Hematopoietic multipotent progenitor cell treated with erythropoietin and hydrocortisone succinate and interleukin-3 and kit ligand, for 8 days (in vitro differentiated cells): ENCODE measurements at regions not wholly inside any gene's neighbourhood (a gene's known extent, or its start where the extent isn't known, plus 50 kb on each side); places are given as distances from the start of the nearest gene placed in this dataset.

Experiments
- DNase-seq: peaks from one replicate; pipeline ENCODE4 v3.0.0-alpha.2; 2015

- no peak for DNase-seq
Measured at GRCh38 chr3:152155246-152156020, 113.3 kb upstream of the MBNL1 start.

GRCh38 chr3:152156880-152157279 is 111.8 kb upstream of the MBNL1 start:
- no peak for DNase-seq

GRCh38 chr3:152157337-152157736 is 111.4 kb upstream of the MBNL1 start:
- DNase-seq: no peak

DNA sequence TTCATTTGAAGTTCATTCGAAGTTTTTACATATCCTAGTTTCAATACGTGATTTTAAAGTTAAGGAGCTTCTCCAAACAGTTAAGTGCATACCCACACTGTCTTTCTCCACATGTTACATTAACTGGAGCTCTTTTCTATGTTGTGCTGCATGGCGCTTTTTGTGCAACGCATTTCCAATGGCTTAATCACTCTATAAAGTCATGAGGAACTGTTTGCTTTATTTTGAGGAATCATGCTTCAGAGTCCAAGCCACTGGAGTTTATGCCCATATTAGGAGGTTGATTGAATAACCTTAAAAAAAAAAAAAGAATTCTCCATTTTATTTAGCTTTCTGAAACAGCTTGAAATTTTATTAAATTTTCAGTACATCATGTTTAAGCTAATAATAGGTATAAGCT is 109.4 kb upstream of the MBNL1 start:
- DNase-seq: no peak

GRCh38 chr3:152160350-152161011 is 108.2 kb upstream of the MBNL1 start:
- no peak for DNase-seq

GRCh38 chr3:152172460-152172859 is 96.3 kb upstream of the MBNL1 start:
- no peak for DNase-seq

GRCh38 chr3:152173627-152174026 is 95.1 kb upstream of the MBNL1 start:
- DNase-seq: no peak

DNA sequence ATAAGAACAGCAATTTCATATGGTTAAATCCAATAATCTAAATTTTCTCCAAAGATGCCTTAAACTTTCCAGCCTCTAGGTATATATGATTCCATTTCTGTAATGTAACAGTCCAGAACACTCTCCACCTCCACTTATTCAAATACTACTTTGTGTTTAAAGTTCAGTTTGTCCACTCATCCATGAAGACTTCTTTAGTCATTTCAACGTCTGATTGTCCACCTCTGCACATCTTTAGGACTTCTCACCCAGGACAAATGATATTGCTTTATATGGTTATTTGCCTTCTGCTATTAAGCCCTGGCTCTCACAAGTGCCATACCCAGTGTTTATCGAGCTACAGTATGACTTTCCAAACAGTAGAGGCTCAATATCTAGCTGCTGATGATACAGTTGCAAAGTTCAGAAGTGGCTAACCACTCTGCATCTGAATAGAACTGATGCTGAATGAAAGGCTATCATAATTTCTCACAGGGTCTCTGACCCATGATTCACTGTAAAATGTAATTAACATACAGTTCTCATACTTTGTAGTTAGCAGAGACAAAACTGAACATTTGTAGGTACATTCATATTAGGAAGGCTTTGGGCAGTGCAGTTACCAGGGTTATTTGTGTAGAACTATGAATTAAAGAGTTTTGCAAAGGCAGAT is 93.7 kb upstream of the MBNL1 start:
- DNase-seq: no peak

- no peak for DNase-seq
Measured at GRCh38 chr3:152175528-152175889, 93.2 kb upstream of the MBNL1 start.

GRCh38 chr3:152176241-152176640 is 92.5 kb upstream of the MBNL1 start:
- DNase-seq: no peak

GRCh38 chr3:152176998-152177397 is 91.7 kb upstream of the MBNL1 start:
- DNase-seq: no peak

- no peak for DNase-seq
Measured at GRCh38 chr3:152177757-152178156, 91.0 kb upstream of the MBNL1 start.

- DNase-seq: peak; percentile 88
Measured at GRCh38 chr3:152183473-152183872, 85.3 kb upstream of the MBNL1 start.

GRCh38 chr3:152184971-152185686 is 83.6 kb upstream of the MBNL1 start:
- DNase-seq: no peak

DNA sequence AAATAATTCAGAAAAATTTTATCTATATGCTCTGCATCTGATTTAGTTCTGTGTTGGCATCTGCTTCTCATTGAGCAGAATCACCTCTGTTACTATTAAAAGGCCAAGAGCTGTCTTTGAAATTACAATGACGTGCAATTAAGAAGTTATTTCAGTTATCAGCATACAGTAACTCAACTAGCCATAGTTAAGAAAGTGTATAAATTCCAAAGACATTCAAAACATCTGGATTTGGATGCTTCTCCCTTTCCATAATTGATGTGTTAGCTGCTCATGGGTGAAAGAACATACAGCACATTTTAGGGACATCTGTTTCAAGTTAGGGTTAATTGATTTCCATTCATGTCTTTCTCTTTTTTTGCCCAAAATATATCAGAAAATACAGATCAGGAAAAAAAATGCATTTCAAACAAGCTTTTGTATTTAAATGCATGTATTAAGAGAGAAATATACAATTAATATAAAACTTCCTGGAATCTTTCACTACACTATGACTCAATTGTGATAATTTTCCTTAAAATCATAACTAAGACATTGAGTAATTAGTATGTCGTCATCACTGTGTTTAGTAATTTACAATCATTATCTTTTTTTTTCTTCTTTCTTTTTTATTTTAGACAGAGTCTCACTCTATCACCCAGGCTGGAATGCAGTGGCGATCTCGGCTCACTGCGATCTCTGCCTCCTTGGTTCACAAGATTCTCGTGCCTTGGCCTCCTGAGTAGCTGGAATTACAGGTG is 82.7 kb upstream of the MBNL1 start:
- DNase-seq: no peak

DNA sequence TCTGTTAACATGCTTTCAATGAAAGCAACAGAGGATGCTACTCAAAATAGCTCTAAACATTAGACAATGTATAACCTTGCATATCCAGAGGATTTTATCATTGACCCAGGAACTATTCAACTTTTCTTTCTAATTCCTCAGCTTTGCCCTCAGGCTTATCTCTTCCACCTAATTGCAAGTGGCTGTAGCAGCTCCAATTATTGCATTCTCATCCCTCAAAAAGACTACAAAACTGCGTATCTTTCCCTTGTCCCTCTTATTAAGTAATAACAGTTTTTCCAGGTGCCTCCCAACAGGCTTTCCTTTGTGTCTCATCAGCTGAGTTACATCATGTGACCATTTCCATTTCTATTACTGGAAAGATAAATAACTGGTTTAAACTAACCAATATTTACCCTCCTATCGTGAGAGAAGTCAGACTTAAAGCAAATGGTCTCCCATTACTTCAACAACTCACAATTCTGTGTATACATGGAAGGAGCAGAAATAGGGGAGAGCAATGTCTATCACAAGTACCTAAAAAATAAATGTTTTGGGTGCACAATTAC is 78.0 kb upstream of the MBNL1 start:
- DNase-seq: peak; percentile 24

GRCh38 chr3:152192050-152192449 is 76.7 kb upstream of the MBNL1 start:
- peak; percentile 56 for DNase-seq

GRCh38 chr3:152192936-152193672 is 75.6 kb upstream of the MBNL1 start:
- no peak for DNase-seq

DNA sequence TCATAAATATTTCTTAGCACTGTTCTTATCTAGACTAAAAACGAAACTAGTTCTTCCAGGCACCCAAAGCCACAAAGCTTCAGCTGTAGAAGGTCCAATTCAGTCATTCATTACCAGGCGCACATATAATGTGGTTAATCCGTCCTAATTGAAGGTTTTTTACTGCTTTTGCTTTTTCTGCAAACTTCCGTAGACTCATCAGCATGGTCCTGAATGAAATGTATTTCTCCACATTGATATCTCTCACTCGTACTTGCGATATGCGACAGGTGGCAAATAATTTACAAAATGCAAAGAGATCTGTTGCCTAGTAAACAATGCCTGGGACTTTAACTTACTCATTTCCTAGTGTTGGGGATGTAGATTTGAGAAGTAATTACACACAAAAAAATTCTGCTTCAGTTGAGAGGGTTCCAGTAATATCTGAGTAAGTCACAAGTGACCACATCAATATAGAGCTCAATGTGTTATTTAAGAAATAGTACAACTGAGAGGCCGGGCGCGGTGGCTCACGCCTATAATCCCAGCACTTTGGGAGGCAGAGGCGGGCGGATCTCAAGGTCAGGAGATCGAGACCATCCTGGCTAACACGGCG is 75.0 kb upstream of the MBNL1 start:
- DNase-seq: peak; percentile 64

DNA sequence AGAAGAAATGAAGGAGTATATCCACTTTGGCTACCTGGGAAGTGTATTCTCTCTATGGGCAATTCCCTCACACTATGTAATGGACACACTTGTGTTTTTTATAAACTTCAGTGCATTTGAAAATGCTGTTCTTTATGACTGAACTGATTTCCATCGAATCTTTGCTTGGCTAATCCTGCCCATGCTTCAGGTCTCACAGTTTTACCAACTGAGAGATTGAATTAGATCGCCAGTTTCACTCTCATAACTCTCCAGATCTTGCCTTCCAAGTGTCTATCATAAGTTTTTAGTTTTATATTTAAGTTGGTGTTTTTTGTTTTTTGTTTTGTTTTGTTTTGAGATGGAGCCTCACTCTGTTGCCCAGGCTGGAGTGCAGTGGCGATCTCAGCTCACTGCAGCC is 73.5 kb upstream of the MBNL1 start:
- no peak for DNase-seq

DNA sequence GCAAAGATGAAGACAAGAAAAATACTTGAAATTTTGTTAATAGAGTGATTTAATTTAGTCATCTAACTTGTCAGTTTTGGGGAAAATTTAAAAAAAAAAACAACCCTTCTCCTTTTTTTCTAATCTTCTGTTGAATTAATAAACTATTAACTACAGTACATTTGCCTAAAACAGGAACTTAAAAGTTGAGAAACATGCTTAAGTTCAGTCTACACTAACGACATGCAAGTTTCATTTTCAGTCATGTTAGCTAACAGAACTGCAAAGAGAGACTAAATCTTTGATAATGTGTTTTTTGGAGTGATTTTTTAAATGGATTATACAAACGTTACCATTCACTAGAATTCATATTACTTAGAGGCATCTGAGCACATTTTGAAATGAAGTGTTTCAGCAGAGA is 71.9 kb upstream of the MBNL1 start:
- DNase-seq: peak; percentile 50
